ENCODE measurements at regions not wholly inside any gene's neighbourhood (a gene's known extent, or its start where the extent isn't known, plus 50 kb on each side); places are given as distances from the start of the nearest gene placed in this dataset.

DNA sequence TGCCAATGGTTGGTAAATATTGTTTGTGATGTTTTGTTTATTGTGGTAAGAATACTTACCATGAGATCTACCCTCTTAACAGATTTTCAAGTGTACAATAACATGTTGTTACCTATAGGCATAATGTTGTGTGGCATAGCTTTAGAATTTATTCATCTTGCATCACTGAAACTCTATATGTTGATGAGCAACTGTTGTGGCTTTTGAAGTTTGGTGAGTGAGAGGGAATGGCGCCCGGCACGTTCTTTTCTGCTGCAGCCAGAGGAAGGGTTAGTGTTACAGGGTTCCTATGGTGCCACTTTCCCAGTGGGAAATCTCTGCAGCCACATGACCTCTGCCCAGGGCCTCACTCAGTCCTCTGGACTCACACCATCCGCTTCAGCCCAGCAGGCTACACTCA is 342.5 kb upstream of the ADGRL2 start:
- TF ChIP-seq, protein P1, sequence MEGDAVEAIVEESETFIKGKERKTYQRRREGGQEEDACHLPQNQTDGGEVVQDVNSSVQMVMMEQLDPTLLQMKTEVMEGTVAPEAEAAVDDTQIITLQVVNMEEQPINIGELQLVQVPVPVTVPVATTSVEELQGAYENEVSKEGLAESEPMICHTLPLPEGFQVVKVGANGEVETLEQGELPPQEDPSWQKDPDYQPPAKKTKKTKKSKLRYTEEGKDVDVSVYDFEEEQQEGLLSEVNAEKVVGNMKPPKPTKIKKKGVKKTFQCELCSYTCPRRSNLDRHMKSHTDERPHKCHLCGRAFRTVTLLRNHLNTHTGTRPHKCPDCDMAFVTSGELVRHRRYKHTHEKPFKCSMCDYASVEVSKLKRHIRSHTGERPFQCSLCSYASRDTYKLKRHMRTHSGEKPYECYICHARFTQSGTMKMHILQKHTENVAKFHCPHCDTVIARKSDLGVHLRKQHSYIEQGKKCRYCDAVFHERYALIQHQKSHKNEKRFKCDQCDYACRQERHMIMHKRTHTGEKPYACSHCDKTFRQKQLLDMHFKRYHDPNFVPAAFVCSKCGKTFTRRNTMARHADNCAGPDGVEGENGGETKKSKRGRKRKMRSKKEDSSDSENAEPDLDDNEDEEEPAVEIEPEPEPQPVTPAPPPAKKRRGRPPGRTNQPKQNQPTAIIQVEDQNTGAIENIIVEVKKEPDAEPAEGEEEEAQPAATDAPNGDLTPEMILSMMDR (conservative IDR thresholded peaks at IDR 0.05; ENCODE audit: low read length) = no peak
- no peak for TF ChIP-seq EZH2phosphoT487 (IDR thresholded peaks at IDR 0.05; ENCODE audit: borderline replicate concordance, low read depth, low read length)
